Fibroblast of mammary gland (primary cell): ENCODE measurements at regions not wholly inside any gene's neighbourhood (a gene's known extent, or its start where the extent isn't known, plus 50 kb on each side); places are given as distances from the start of the nearest gene placed in this dataset.

Source experiments
- DNase-seq: peaks from one replicate; pipeline ENCODE4 v3.0.0-alpha.2; 2010; ENCODE audit warnings: low read depth
- H3K4me3 ChIP-seq: 2 replicates; pipeline ENCODE4 v1.5.1; 2011; ENCODE audit warnings: low read depth, mild to moderate bottlenecking, low read length, moderate library complexity; ENCODE audit not compliant: control insufficient read depth
- CTCF ChIP-seq: conservative IDR thresholded peaks from 2 replicates; pipeline ENCODE4 v1.5.1; 2011; ENCODE audit warnings: low read depth, low read length, inconsistent platforms; ENCODE audit not compliant: control insufficient read depth, insufficient read depth

GRCh38 chr3:124132813-124133212, 140.9 kb upstream of the ROPN1 start:
- DNase-seq = no peak
- TF ChIP-seq CTCF = no peak
- H3K4me3 ChIP-seq = no peak overlapping the region

GRCh38 chr3:124133366-124133940, 141.5 kb upstream of the ROPN1 start:
- no peak overlapping the region for H3K4me3 ChIP-seq
- no peak for TF ChIP-seq CTCF
- DNase-seq = no peak

GRCh38 chr3:124137216-124137615, 145.3 kb upstream of the ROPN1 start:
- no peak for DNase-seq
- no peak overlapping the region for H3K4me3 ChIP-seq
- no peak for TF ChIP-seq CTCF

GRCh38 chr3:124138148-124138547, 146.2 kb upstream of the ROPN1 start:
- no peak for DNase-seq
- TF ChIP-seq CTCF = no peak
- H3K4me3 ChIP-seq = no peak overlapping the region

- H3K4me3 ChIP-seq = no peak overlapping the region
- DNase-seq = no peak
- no peak for TF ChIP-seq CTCF
Observed at GRCh38 chr3:124140746-124141145, 148.8 kb upstream of the ROPN1 start.

GRCh38 chr3:124142389-124142970, 150.6 kb upstream of the ROPN1 start:
- DNase-seq = no peak
- TF ChIP-seq CTCF = no peak
- no peak overlapping the region for H3K4me3 ChIP-seq

GRCh38 chr3:124143047-124143446, 151.1 kb upstream of the ROPN1 start:
- H3K4me3 ChIP-seq = no peak overlapping the region
- no peak for DNase-seq
- no peak for TF ChIP-seq CTCF
